SK-N-MC (cell line): ENCODE measurements at regions not wholly inside any gene's neighbourhood (a gene's known extent, or its start where the extent isn't known, plus 50 kb on each side); places are given as distances from the start of the nearest gene placed in this dataset.

Source experiments
- DNase-seq: peaks from one replicate; pipeline ENCODE4 v3.0.0-alpha.2; 2011; ENCODE audit warnings: low read depth, low spot score
- H3K27ac ChIP-seq: fragments of 200-600 bp; sonication (generic); 2 replicates; pipeline ENCODE4 v1.5.1; 2016; ENCODE audit warnings: mixed run types
- H3K36me3 ChIP-seq: fragments of 200-600 bp; sonication (generic); 2 replicates; pipeline ENCODE4 v1.6.1; 2017; ENCODE audit warnings: antibody characterized with exemption, low read length, mixed read lengths; ENCODE audit not compliant: insufficient read depth
- H3K4me3 ChIP-seq: fragments of 200-600 bp; sonication (generic); 2 replicates; pipeline ENCODE4 v1.5.1; 2016
- H3K9ac ChIP-seq: fragments of 200-600 bp; sonication (generic); 2 replicates; pipeline ENCODE4 v1.8.0; 2017; ENCODE audit warnings: mixed run types, mixed read lengths; ENCODE audit not compliant: insufficient read length
- H3K9me3 ChIP-seq: fragments of 200-600 bp; sonication (generic); 2 replicates; pipeline ENCODE4 v1.6.1; 2017; ENCODE audit warnings: low read depth, mild to moderate bottlenecking, antibody characterized with exemption, low read length, moderate library complexity, mixed read lengths
- EZH2 ChIP-seq: fragments of 200-600 bp; sonication (generic); IDR thresholded peaks from one replicate; pipeline ENCODE4 v1.6.1; 2017; ENCODE audit warnings: antibody characterized with exemption
- FOXP2 ChIP-seq: optimal IDR thresholded peaks from 2 replicates; pipeline ENCODE3; 2011; ENCODE audit warnings: mild to moderate bottlenecking, moderate library complexity; ENCODE audit not compliant: insufficient read depth; ENCODE audit errors: extremely low read length, control extremely low read depth
- POLR2AphosphoS5 ChIP-seq: IDR thresholded peaks from 2 replicates; pipeline ENCODE4 v1.6.1; 2012; ENCODE audit warnings: mild to moderate bottlenecking, low read depth, low read length, borderline replicate concordance

DNA sequence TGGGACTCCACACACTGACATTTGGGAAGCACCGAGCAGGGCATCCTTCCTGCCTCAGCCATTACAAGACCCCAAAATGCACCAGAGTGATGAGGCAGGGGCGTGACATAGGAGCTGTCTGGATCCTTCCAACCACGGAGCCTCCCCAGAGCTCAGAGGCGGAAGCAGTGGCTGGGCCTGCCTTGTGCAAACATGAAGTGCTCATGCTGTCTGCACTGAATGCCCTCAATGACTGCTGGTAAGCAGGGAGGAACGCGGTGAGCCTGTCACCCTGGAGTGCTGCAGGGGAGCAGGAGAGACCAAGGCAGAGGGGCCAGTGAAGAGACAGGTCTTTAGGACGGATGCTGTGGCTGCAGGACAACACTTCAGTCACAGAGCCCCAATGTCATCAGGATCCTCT lies 60.2 kb upstream of the HRH2 start:
- H3K27ac ChIP-seq, result no peak overlapping the region
- TF ChIP-seq EZH2 (no peak), FOXP2 (no peak), POLR2AphosphoS5 (no peak)
- H3K4me3 ChIP-seq, result no peak overlapping the region
- H3K9me3 ChIP-seq, result no peaks in the 10 kb centered on the region
- H3K36me3 ChIP-seq, result no peaks in the 10 kb centered on the region
- no peak for DNase-seq
- no peak overlapping the region for H3K9ac ChIP-seq

DNA sequence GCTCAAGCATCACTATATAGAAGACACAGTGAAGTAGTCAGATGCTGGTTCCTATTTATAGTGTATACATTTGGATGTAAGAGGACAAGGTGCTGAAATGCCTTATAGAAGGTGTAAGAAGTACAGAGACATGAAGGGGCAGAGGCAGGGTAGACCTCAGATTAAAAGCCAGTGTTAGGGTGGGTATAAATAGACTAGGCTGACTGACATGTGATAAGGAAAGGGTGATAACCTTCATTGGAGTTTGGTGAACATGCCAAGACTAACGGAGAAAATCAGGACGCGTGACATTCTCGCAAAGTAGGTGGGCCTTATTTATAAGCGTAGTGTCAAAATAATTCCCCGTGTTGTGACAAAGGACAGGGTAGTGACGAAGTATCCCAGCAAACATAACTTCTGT lies 59.1 kb upstream of the HRH2 start:
- H3K9ac ChIP-seq, result no peak overlapping the region
- H3K36me3 ChIP-seq, result no peaks in the 10 kb centered on the region
- DNase-seq, result no peak
- TF ChIP-seq EZH2, result no peak
- no peak for TF ChIP-seq POLR2AphosphoS5
- no peak overlapping the region for H3K4me3 ChIP-seq
- H3K27ac ChIP-seq, result no peak overlapping the region
- H3K9me3 ChIP-seq, result no peaks in the 10 kb centered on the region

DNA sequence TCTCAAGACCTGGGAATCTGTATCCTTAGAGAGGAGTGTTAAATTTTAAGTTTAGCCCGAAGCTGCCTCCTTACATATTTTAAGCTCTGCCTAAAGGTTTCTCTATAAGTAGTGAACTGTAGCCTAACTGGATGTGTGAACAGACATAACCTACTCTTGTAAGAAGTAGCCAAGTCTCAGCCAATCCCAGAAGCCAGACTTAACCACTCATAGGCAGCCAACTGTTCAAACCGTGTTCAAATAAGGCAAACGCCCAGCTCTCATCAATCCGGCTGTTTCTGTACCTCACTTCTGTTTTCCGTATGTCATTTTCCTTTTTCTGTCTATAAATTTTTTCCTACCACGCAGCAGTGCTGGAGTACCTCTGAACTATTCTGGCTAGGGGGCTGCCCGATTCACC lies 58.7 kb upstream of the HRH2 start:
- H3K4me3 ChIP-seq, result no peak overlapping the region
- TF ChIP-seq POLR2AphosphoS5 (no peak), EZH2 (no peak), FOXP2 (no peak)
- no peaks in the 10 kb centered on the region for H3K9me3 ChIP-seq
- DNase-seq, result no peak
- no peak overlapping the region for H3K27ac ChIP-seq
- H3K9ac ChIP-seq, result no peak overlapping the region
- H3K36me3 ChIP-seq, result no peaks in the 10 kb centered on the region

DNA sequence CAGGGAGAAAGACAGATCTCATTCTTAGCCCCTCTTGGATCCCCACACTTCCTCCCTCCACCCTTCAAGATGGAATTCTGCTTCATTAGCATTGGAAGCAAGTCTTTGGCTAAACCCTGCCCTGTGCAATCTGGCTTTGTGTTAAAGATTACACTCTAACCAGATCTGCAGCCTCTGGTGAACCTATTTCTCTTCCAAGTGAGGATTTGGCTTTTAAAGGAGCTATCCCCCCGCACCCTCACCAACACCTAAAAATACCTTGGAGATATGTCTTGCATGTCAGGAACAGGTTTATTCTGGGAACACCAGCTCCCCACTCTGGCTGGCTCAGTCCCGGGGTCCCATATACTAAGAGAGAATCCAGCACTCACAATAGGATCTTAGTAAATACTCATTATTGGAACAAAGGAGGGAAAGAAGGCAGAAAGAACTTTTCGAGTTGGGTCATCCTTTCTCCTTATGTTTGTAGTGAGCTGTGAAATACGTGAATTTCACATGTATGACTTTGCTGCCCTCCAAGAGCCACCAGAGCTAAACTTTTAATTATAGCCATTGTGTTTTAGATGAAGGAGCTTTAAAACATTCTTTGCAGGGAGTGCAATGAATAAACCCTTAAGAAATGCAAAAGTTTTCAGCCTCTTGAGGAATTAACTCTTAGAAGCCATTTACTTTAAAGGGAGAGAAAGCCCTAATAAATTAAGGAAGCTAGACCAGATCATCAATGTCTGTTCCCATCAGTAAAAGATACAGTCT lies 53.7 kb upstream of the HRH2 start:
- no peak overlapping the region for H3K27ac ChIP-seq
- H3K9me3 ChIP-seq, result no peaks in the 10 kb centered on the region
- H3K36me3 ChIP-seq, result no peaks in the 10 kb centered on the region
- no peak overlapping the region for H3K9ac ChIP-seq
- no peak for TF ChIP-seq POLR2AphosphoS5
- TF ChIP-seq FOXP2, result no peak
- TF ChIP-seq EZH2, result no peak
- H3K4me3 ChIP-seq, result no peak overlapping the region
- no peak for DNase-seq

DNA sequence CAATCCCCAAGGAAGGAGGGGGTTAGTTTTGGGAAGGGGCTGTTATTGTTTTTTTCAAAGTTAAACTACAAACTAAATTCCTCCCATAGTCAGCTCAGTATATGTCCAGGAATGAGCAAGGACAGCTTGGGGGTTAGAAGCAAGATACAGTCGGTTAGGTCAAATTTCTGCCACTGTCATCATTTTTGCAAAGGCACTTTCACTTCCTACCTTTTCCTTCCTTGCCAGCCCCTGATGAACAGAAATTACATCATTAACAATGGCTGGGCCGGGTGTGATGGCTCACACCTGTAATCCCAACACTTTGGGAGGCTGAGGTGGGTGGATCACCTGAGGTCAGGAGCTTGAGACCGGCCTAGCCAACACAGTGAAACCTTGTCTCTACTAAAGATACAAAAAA lies 51.5 kb upstream of the HRH2 start:
- TF ChIP-seq POLR2AphosphoS5, result no peak
- no peak for TF ChIP-seq FOXP2
- no peak for TF ChIP-seq EZH2
- no peaks in the 10 kb centered on the region for H3K9me3 ChIP-seq
- no peak overlapping the region for H3K9ac ChIP-seq
- H3K36me3 ChIP-seq, result no peaks in the 10 kb centered on the region
- H3K27ac ChIP-seq, result no peak overlapping the region
- DNase-seq, result no peak
- H3K4me3 ChIP-seq, result no peak overlapping the region
